GM04504 (cell line): ENCODE measurements at regions not wholly inside any gene's neighbourhood (a gene's known extent, or its start where the extent isn't known, plus 50 kb on each side); places are given as distances from the start of the nearest gene placed in this dataset.

Experiments used
- DNase-seq: peaks from one replicate; pipeline ENCODE4 v3.0.0-alpha.2; 2012; ENCODE audit warnings: low read depth

GRCh38 chr11:134575504-134576230 is 163.6 kb upstream of the B3GAT1 start:
- DNase-seq: no peak

GRCh38 chr11:134574947-134575346 is 162.9 kb upstream of the B3GAT1 start:
- DNase-seq: no peak

- no peak for DNase-seq
Measured at GRCh38 chr11:134574425-134574824, 162.4 kb upstream of the B3GAT1 start.

GRCh38 chr11:134573857-134574256 is 161.8 kb upstream of the B3GAT1 start:
- no peak for DNase-seq

GRCh38 chr11:134572741-134573675 is 161.0 kb upstream of the B3GAT1 start:
- DNase-seq: no peak

- no peak for DNase-seq
Measured at GRCh38 chr11:134571301-134571700, 159.3 kb upstream of the B3GAT1 start.

GRCh38 chr11:134569195-134569594 is 157.2 kb upstream of the B3GAT1 start:
- DNase-seq: no peak

GRCh38 chr11:134566311-134566710 is 154.3 kb upstream of the B3GAT1 start:
- no peak for DNase-seq

GRCh38 chr11:134565343-134565891 is 153.4 kb upstream of the B3GAT1 start:
- DNase-seq: no peak

- DNase-seq: no peak
Measured at GRCh38 chr11:134564472-134565200, 152.6 kb upstream of the B3GAT1 start.

GRCh38 chr11:134562941-134563471 is 151.0 kb upstream of the B3GAT1 start:
- DNase-seq: no peak

GRCh38 chr11:134562196-134562595 is 150.2 kb upstream of the B3GAT1 start:
- no peak for DNase-seq

GRCh38 chr11:134561331-134561720 is 149.3 kb upstream of the B3GAT1 start:
- no peak for DNase-seq

- no peak for DNase-seq
Measured at GRCh38 chr11:134560566-134561330, 148.7 kb upstream of the B3GAT1 start.

GRCh38 chr11:134560066-134560465 is 148.0 kb upstream of the B3GAT1 start:
- DNase-seq: no peak

GRCh38 chr11:134559602-134559962 is 147.5 kb upstream of the B3GAT1 start:
- no peak for DNase-seq

- DNase-seq: no peak
Measured at GRCh38 chr11:134558916-134559601, 147.0 kb upstream of the B3GAT1 start.

- DNase-seq: no peak
Measured at GRCh38 chr11:134558258-134558835, 146.3 kb upstream of the B3GAT1 start.

- DNase-seq: no peak
Measured at GRCh38 chr11:134557571-134558257, 145.7 kb upstream of the B3GAT1 start.

GRCh38 chr11:134556186-134556585 is 144.1 kb upstream of the B3GAT1 start:
- no peak for DNase-seq
